ENCODE measurements at regions not wholly inside any gene's neighbourhood (a gene's known extent, or its start where the extent isn't known, plus 50 kb on each side); places are given as distances from the start of the nearest gene placed in this dataset.

DNA sequence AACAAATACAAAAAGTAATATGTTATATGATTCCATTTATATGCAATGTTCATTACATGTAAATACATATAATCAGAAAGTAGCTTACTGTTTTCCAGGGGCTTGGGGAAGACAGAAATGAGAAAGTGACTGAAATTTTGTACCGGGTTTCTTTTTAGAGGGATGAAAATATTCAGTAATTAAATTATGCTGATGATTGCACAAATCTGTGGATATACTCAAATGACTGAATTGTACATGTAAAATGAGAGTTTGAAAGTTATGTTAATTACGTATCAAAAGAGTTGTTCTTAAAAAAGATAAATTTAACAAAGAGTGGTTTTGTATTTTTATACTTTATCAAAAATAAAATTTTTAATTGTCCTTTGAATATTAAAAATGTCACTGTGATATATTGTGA lies 856.3 kb downstream of the DSC3 start:
- no peak overlapping the region for H3K4me2 ChIP-seq
- no peaks in the 10 kb centered on the region for H3K36me3 ChIP-seq
- H3K4me1 ChIP-seq = peaks cover 8% of the 10 kb centered on the region
- no peak overlapping the region for H3K4me3 ChIP-seq
- Mint-ChIP-seq H3K4me3 (no peak overlapping the region), H3K4me1 (peaks cover 8% of the 10 kb centered on the region), H3K36me3 (no peaks in the 10 kb centered on the region), H3K27ac (no peak overlapping the region), H3K9me3 (peaks cover 8% of the 10 kb centered on the region), H3K27me3 (ENCODE audit: insufficient read depth, low read depth) (no peaks in the 10 kb centered on the region)
- H4K20me1 ChIP-seq (ENCODE audit: low read depth) = no peaks in the 10 kb centered on the region
- H2AFZ ChIP-seq (replicated peaks) = no peak overlapping the region
- DNase-seq (ENCODE audit: low spot score) = no peak
- H3K9me3 ChIP-seq (ENCODE audit: low read depth) = no peaks in the 10 kb centered on the region
- no peak overlapping the region for H3K27ac ChIP-seq
- H3K9ac ChIP-seq = no peak overlapping the region
- TF ChIP-seq, protein P1, sequence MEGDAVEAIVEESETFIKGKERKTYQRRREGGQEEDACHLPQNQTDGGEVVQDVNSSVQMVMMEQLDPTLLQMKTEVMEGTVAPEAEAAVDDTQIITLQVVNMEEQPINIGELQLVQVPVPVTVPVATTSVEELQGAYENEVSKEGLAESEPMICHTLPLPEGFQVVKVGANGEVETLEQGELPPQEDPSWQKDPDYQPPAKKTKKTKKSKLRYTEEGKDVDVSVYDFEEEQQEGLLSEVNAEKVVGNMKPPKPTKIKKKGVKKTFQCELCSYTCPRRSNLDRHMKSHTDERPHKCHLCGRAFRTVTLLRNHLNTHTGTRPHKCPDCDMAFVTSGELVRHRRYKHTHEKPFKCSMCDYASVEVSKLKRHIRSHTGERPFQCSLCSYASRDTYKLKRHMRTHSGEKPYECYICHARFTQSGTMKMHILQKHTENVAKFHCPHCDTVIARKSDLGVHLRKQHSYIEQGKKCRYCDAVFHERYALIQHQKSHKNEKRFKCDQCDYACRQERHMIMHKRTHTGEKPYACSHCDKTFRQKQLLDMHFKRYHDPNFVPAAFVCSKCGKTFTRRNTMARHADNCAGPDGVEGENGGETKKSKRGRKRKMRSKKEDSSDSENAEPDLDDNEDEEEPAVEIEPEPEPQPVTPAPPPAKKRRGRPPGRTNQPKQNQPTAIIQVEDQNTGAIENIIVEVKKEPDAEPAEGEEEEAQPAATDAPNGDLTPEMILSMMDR (IDR thresholded peaks at IDR 0.05) = no peak
- no peak for TF ChIP-seq EZH2 (IDR thresholded peaks at IDR 0.05)
- no peak for TF ChIP-seq EZH2phosphoT487 (IDR thresholded peaks at IDR 0.05)
- no peaks in the 10 kb centered on the region for H3K27me3 ChIP-seq
- no peaks in the 10 kb centered on the region for H3K79me2 ChIP-seq (ENCODE audit: low read depth)
- no peaks in the 10 kb centered on the region for H3F3A ChIP-seq (ENCODE audit: low read depth)

DNA sequence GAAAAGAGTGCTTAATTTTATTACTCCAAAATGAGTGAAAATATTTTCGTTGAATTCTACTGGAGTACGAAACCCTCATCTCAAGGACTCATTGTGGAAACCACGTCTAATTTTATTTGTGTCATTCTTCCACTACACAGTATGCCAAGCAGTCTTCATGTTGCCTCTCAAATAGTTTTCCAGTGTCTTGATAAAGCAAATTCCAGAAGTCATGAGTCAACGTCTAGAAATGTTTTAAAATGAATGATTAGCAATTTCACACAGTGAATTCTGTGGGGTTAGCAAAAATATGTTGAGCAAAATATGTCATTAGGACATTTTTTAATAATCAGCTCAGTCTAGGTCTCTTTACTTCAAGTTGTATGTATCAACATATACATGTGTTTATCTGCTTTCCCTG lies 865.5 kb downstream of the DSC3 start:
- no peak for TF ChIP-seq EZH2 (IDR thresholded peaks at IDR 0.05)
- no peak for TF ChIP-seq EZH2phosphoT487 (IDR thresholded peaks at IDR 0.05)
- TF ChIP-seq, protein P1 (IDR thresholded peaks at IDR 0.05) = no peak
- Histone ChIP-seq H3K4me3 (no peak overlapping the region), H3K27ac (no peak overlapping the region), H3K4me2 (no peak overlapping the region), H4K20me1 (ENCODE audit: low read depth) (no peaks in the 10 kb centered on the region), H3K4me1 (no peaks in the 10 kb centered on the region), H3F3A (ENCODE audit: low read depth) (no peaks in the 10 kb centered on the region), H3K9ac (no peak overlapping the region), H3K79me2 (ENCODE audit: low read depth) (no peaks in the 10 kb centered on the region), H2AFZ (replicated peaks) (no peak overlapping the region), H3K27me3 (no peaks in the 10 kb centered on the region), H3K36me3 (no peaks in the 10 kb centered on the region), H3K9me3 (ENCODE audit: low read depth) (no peaks in the 10 kb centered on the region)
- Mint-ChIP-seq H3K27me3 (ENCODE audit: insufficient read depth, low read depth) (peaks cover 3% of the 10 kb centered on the region), H3K9me3 (peaks cover 7% of the 10 kb centered on the region), H3K27ac (no peak overlapping the region), H3K4me1 (no peaks in the 10 kb centered on the region), H3K36me3 (no peaks in the 10 kb centered on the region), H3K4me3 (no peak overlapping the region)
- no peak for DNase-seq (ENCODE audit: low spot score)

DNA sequence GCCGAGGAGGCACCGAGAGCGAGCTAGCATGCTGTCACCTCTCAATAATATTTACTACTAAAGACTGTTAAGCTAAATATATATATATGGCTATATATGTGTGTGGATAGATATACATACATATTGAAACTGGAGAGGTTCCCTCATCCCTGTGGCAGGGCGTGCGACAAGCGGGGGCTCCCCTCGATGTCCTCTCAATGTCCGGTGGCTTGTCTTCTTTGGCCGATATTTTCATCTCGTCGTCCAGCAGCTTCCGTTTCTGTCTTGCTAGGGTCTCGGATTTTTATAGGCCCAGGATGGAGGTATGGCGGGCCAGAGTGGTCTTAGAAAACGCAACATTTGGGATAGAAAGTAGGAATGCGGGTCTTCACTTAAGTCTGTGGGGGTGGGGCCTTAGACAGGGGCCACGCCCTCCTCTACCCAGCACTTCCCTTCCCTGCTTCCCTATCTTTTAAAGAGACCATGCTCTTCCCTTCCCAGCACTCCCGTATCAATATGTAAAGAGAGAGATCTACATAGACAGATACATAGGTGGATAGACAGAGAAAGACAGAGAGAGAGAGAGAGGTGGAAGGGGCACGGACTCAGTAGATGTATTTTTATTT lies 866.8 kb downstream of the DSC3 start:
- no peaks in the 10 kb centered on the region for H3K4me1 Mint-ChIP-seq
- Histone ChIP-seq H3K4me1 (no peaks in the 10 kb centered on the region), H3K36me3 (no peaks in the 10 kb centered on the region), H3K9me3 (ENCODE audit: low read depth) (no peaks in the 10 kb centered on the region), H4K20me1 (ENCODE audit: low read depth) (no peaks in the 10 kb centered on the region), H3K27me3 (no peaks in the 10 kb centered on the region), H3F3A (ENCODE audit: low read depth) (no peaks in the 10 kb centered on the region), H3K4me2 (no peak overlapping the region), H3K9ac (no peak overlapping the region), H3K27ac (no peak overlapping the region), H3K4me3 (no peak overlapping the region), H2AFZ (replicated peaks) (no peak overlapping the region), H3K79me2 (ENCODE audit: low read depth) (no peaks in the 10 kb centered on the region)
- H3K9me3 Mint-ChIP-seq = peaks cover 7% of the 10 kb centered on the region
- TF ChIP-seq EZH2 (IDR thresholded peaks at IDR 0.05) = no peak
- TF ChIP-seq, protein P1 (IDR thresholded peaks at IDR 0.05) = no peak
- H3K27ac Mint-ChIP-seq = no peak overlapping the region
- no peak for DNase-seq (ENCODE audit: low spot score)
- peaks cover 3% of the 10 kb centered on the region for H3K27me3 Mint-ChIP-seq (ENCODE audit: insufficient read depth, low read depth)
- H3K4me3 Mint-ChIP-seq = no peak overlapping the region
- no peaks in the 10 kb centered on the region for H3K36me3 Mint-ChIP-seq
